GM12891 (cell line): ENCODE measurements at regions not wholly inside any gene's neighbourhood (a gene's known extent, or its start where the extent isn't known, plus 50 kb on each side); places are given as distances from the start of the nearest gene placed in this dataset.

Experiments used
- POLR2A ChIP-seq: IDR thresholded peaks from 2 replicates; pipeline ENCODE4 v1.6.1; 2011; ENCODE audit warnings: low read depth, low read length, control low read depth
- POLR2AphosphoS5 ChIP-seq: IDR thresholded peaks from 2 replicates; pipeline ENCODE4 v1.6.1; 2011; ENCODE audit warnings: low read depth, low read length, control low read depth
- TAF1 ChIP-seq: IDR thresholded peaks from 2 replicates; pipeline ENCODE4 v1.6.1; 2011; ENCODE audit warnings: low read depth, low read length, control low read depth

GRCh38 chr18:67239826-67240225 lies 276.7 kb downstream of the DSEL start:
- TF ChIP-seq POLR2AphosphoS5 (no peak), POLR2A (no peak), TAF1 (no peak)
